ENCODE measurements at regions not wholly inside any gene's neighbourhood (a gene's known extent, or its start where the extent isn't known, plus 50 kb on each side); places are given as distances from the start of the nearest gene placed in this dataset.

GRCh38 chr4:138668309-138668708 lies 347.3 kb upstream of the NOCT start:
- TF ChIP-seq, protein P1, sequence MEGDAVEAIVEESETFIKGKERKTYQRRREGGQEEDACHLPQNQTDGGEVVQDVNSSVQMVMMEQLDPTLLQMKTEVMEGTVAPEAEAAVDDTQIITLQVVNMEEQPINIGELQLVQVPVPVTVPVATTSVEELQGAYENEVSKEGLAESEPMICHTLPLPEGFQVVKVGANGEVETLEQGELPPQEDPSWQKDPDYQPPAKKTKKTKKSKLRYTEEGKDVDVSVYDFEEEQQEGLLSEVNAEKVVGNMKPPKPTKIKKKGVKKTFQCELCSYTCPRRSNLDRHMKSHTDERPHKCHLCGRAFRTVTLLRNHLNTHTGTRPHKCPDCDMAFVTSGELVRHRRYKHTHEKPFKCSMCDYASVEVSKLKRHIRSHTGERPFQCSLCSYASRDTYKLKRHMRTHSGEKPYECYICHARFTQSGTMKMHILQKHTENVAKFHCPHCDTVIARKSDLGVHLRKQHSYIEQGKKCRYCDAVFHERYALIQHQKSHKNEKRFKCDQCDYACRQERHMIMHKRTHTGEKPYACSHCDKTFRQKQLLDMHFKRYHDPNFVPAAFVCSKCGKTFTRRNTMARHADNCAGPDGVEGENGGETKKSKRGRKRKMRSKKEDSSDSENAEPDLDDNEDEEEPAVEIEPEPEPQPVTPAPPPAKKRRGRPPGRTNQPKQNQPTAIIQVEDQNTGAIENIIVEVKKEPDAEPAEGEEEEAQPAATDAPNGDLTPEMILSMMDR (IDR thresholded peaks at IDR 0.05; ENCODE audit: low read depth, low read length, missing control alignments), result no peak

GRCh38 chr4:138666366-138666765 lies 349.2 kb upstream of the NOCT start:
- no peak for DNase-seq (ENCODE audit: low read depth)
- TF ChIP-seq, protein P1 (IDR thresholded peaks at IDR 0.05; ENCODE audit: low read depth, low read length, missing control alignments), result no peak
- no peak overlapping the region for H3K4me3 ChIP-seq (ENCODE audit: low read depth, low read length)

More at GRCh38 chr4:138668309-138668708, 347.3 kb upstream of the NOCT start:
- no peak overlapping the region for H3K4me3 ChIP-seq (ENCODE audit: low read depth, low read length)
- DNase-seq (ENCODE audit: low read depth), result no peak

- no peak overlapping the region for H3K4me3 ChIP-seq (ENCODE audit: low read depth, low read length)
- DNase-seq (ENCODE audit: low read depth), result no peak
- TF ChIP-seq, protein P1 (IDR thresholded peaks at IDR 0.05; ENCODE audit: low read depth, low read length, missing control alignments), result no peak
Observed at GRCh38 chr4:138665851-138666250, 349.7 kb upstream of the NOCT start.

GRCh38 chr4:138663883-138664282 lies 351.7 kb upstream of the NOCT start:
- no peak for DNase-seq (ENCODE audit: low read depth)
- H3K4me3 ChIP-seq (ENCODE audit: low read depth, low read length), result no peak overlapping the region
- TF ChIP-seq, protein P1 (IDR thresholded peaks at IDR 0.05; ENCODE audit: low read depth, low read length, missing control alignments), result no peak

GRCh38 chr4:138659812-138660316 lies 355.7 kb upstream of the NOCT start:
- TF ChIP-seq, protein P1 (IDR thresholded peaks at IDR 0.05; ENCODE audit: low read depth, low read length, missing control alignments), result no peak
- DNase-seq (ENCODE audit: low read depth), result no peak
- no peak overlapping the region for H3K4me3 ChIP-seq (ENCODE audit: low read depth, low read length)

- no peak overlapping the region for H3K4me3 ChIP-seq (ENCODE audit: low read depth, low read length)
- TF ChIP-seq, protein P1 (IDR thresholded peaks at IDR 0.05; ENCODE audit: low read depth, low read length, missing control alignments), result no peak
- no peak for DNase-seq (ENCODE audit: low read depth)
Observed at GRCh38 chr4:138659037-138659811, 356.4 kb upstream of the NOCT start.

DNA sequence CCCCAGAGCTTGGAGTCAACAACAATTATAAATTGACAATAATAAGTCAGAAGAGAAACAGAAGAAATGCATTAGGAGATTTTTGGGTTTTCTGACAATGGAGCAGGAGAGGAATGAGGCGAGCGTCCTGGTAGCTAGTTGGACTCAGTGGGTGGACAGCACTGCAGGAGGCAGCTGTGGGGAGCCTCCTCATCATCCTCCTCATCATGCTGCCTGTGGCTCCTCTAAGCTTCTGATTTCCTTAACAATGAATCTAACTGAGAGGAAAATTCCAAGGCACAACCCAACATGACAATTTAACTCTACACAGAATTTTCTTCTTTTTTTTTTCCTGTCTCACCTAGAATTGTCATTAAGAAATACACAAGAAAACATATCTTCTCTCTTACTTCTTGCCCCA lies 357.1 kb upstream of the NOCT start:
- no peak for DNase-seq (ENCODE audit: low read depth)
- H3K4me3 ChIP-seq (ENCODE audit: low read depth, low read length), result no peak overlapping the region
- TF ChIP-seq, protein P1 (IDR thresholded peaks at IDR 0.05; ENCODE audit: low read depth, low read length, missing control alignments), result no peak

Data from GM12864 (cell line).